Astrocyte (in vitro differentiated cells and primary cell): ENCODE measurements at regions not wholly inside any gene's neighbourhood (a gene's known extent, or its start where the extent isn't known, plus 50 kb on each side); places are given as distances from the start of the nearest gene placed in this dataset.
A peak's percentile ranks its signal among the peaks of the same experiment; 100 is the strongest.

Experiments
- DNase-seq: peaks from one replicate; pipeline ENCODE4 v3.0.0-alpha.2; 2010; ENCODE audit warnings: low read depth
- FAIRE-seq: peaks from 2 replicates; lab custom pipeline; 2011; peaks lifted over from hg19 to GRCh38; lab: Jason Lieb, UNC
- H2AFZ ChIP-seq: 2 replicates; pipeline ENCODE4 v1.6.0; 2012; ENCODE audit warnings: low read depth, low read length, inconsistent platforms
- H3K27ac ChIP-seq: 2 replicates; pipeline ENCODE4 v1.5.1; 2011; ENCODE audit warnings: low read depth, low read length, inconsistent platforms
- H3K27me3 ChIP-seq: 2 replicates; pipeline ENCODE4 v1.6.0; 2011; ENCODE audit warnings: low read length, inconsistent platforms; ENCODE audit not compliant: insufficient read depth
- H3K36me3 ChIP-seq: 2 replicates; pipeline ENCODE4 v1.5.1; 2011; ENCODE audit warnings: low read length, inconsistent platforms; ENCODE audit not compliant: insufficient read depth
- H3K4me1 ChIP-seq: 2 replicates; pipeline ENCODE4 v1.5.1; 2011; ENCODE audit warnings: low read length, inconsistent platforms; ENCODE audit not compliant: insufficient read depth
- H3K4me2 ChIP-seq: 2 replicates; pipeline ENCODE4 v1.6.0; 2012; ENCODE audit warnings: low read length, inconsistent platforms
- H3K4me3 ChIP-seq: 2 replicates; pipeline ENCODE4 v1.5.1; 2011; ENCODE audit warnings: low read depth, mild to moderate bottlenecking, low read length, inconsistent platforms; ENCODE audit not compliant: insufficient read depth
- H3K79me2 ChIP-seq: 2 replicates; pipeline ENCODE4 v1.6.0; 2012; ENCODE audit warnings: mild to moderate bottlenecking, low read length, inconsistent platforms; ENCODE audit not compliant: insufficient read depth
- H3K9ac ChIP-seq: 2 replicates; pipeline ENCODE4 v1.6.0; 2012; ENCODE audit warnings: mild to moderate bottlenecking, low read length, inconsistent platforms
- H3K9me3 ChIP-seq: 2 replicates; pipeline ENCODE4 v1.5.1; 2012; ENCODE audit warnings: low read depth, mild to moderate bottlenecking, low read length, inconsistent platforms; ENCODE audit not compliant: insufficient read depth
- H4K20me1 ChIP-seq: 2 replicates; pipeline ENCODE4 v1.6.0; 2012; ENCODE audit warnings: low read length, inconsistent platforms; ENCODE audit not compliant: insufficient read depth
- H3K27ac Mint-ChIP-seq: one replicate; pipeline ENCODE4 v1.8.0; 2021; ENCODE audit warnings: mild to moderate bottlenecking, mixed read lengths; ENCODE audit not compliant: unreplicated experiment
- H3K27me3 Mint-ChIP-seq: one replicate; pipeline ENCODE4 v1.8.0; 2021; ENCODE audit warnings: low read depth, mixed read lengths; ENCODE audit not compliant: unreplicated experiment
- H3K36me3 Mint-ChIP-seq: one replicate; pipeline ENCODE4 v1.8.0; 2021; ENCODE audit warnings: low read depth, mixed read lengths; ENCODE audit not compliant: unreplicated experiment
- H3K4me1 Mint-ChIP-seq: one replicate; pipeline ENCODE4 v1.8.0; 2021; ENCODE audit warnings: low read depth, mixed read lengths; ENCODE audit not compliant: unreplicated experiment
- H3K4me3 Mint-ChIP-seq: one replicate; pipeline ENCODE4 v1.8.0; 2021; ENCODE audit warnings: mild to moderate bottlenecking, moderate library complexity, mixed read lengths; ENCODE audit not compliant: unreplicated experiment
- H3K9me3 Mint-ChIP-seq: one replicate; pipeline ENCODE4 v1.8.0; 2021; ENCODE audit warnings: mild to moderate bottlenecking, mixed read lengths; ENCODE audit not compliant: unreplicated experiment
- EZH2 ChIP-seq: IDR thresholded peaks from 2 replicates; pipeline ENCODE4 v1.6.1; 2012; ENCODE audit warnings: mild to moderate bottlenecking, low read length, inconsistent platforms; ENCODE audit not compliant: insufficient read depth
- TF ChIP-seq, protein P1 (sequence below): IDR thresholded peaks from 2 replicates; pipeline ENCODE4 v1.5.1; 2011; ENCODE audit warnings: low read depth, mild to moderate bottlenecking, inconsistent platforms, low read length, moderate library complexity; ENCODE audit not compliant: insufficient read depth

DNA sequence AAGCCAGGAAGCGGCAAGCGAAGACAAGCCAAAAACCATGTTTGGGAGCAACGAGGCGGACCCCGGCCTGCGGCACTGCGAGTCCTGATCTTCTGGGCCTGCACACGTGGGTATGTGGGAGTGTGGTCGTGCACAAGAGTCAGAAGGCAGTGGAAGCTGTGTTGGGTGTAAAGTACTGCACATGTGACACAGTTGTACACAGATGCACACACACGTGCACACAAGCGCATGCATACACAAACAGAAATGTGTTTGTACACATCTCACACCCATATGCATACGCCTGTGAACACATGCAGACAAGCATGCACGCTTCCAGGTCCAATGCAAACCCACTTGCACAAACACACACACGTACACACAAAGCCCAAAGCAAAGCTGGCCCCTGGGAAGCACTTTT is 52.6 kb upstream of the SLCO4A1 start:
- TF ChIP-seq EZH2, result no peak
- TF ChIP-seq, protein P1, sequence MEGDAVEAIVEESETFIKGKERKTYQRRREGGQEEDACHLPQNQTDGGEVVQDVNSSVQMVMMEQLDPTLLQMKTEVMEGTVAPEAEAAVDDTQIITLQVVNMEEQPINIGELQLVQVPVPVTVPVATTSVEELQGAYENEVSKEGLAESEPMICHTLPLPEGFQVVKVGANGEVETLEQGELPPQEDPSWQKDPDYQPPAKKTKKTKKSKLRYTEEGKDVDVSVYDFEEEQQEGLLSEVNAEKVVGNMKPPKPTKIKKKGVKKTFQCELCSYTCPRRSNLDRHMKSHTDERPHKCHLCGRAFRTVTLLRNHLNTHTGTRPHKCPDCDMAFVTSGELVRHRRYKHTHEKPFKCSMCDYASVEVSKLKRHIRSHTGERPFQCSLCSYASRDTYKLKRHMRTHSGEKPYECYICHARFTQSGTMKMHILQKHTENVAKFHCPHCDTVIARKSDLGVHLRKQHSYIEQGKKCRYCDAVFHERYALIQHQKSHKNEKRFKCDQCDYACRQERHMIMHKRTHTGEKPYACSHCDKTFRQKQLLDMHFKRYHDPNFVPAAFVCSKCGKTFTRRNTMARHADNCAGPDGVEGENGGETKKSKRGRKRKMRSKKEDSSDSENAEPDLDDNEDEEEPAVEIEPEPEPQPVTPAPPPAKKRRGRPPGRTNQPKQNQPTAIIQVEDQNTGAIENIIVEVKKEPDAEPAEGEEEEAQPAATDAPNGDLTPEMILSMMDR, result no peak
- Histone ChIP-seq H3K4me2 (peak overlapping the region; percentile 11), H4K20me1 (no peaks in the 10 kb centered on the region), H3K4me1 (peaks cover 17% of the 10 kb centered on the region), H3K79me2 (no peaks in the 10 kb centered on the region), H3K27ac (no peak overlapping the region), H2AFZ (no peak overlapping the region), H3K27me3 (no peaks in the 10 kb centered on the region), H3K9me3 (no peaks in the 10 kb centered on the region), H3K4me3 (no peak overlapping the region), H3K9ac (no peak overlapping the region), H3K36me3 (no peaks in the 10 kb centered on the region)
- Mint-ChIP-seq H3K27me3 (peaks cover 58% of the 10 kb centered on the region), H3K9me3 (peaks cover 4% of the 10 kb centered on the region), H3K4me1 (no peaks in the 10 kb centered on the region), H3K36me3 (no peaks in the 10 kb centered on the region), H3K27ac (no peak overlapping the region), H3K4me3 (no peak overlapping the region)
- DNase-seq (no peak), FAIRE-seq (no peak)

DNA sequence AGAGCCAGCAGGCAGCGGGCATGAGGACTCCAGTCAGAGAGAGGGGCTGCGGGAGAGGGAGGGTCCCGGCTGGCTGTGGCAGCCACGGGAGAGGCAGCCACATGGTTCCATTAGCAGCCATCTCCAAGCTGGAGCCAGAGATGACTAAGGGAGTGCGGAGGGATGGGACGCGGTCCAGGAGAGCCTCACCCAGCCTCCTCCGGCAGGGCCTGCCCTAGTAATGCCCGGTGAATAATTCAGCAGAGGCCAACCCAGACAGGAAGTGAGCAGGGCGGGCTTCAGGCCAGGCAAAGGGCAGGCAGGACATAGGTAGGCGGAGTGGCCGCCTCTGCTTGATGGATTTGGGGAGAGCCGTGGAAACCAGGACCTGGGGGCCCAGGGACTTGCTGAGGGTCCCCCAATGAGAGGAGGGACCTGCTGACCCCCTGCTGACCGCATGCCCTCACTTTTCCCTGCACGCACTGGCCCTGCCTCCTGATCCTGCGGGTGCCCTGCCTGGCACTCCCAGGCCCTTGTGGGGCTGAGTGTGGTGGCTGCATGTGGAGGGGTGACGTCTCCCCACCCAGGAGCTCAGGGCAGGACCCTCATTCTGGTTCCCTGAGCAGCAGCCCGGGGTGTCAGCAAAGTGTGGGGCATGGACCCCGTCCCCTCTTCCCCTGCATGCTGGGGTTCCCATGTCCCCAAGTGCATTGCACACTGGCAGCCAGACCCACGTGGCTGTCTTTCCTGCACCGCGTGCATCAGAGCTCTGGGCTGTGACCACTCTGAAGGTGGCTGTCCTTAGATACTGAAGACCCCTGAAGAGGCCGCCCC is 51.8 kb upstream of the SLCO4A1 start:
- no peak overlapping the region for H3K27ac Mint-ChIP-seq
- H3K4me1 Mint-ChIP-seq, result no peaks in the 10 kb centered on the region
- Histone ChIP-seq H3K27me3 (no peaks in the 10 kb centered on the region), H3K79me2 (no peaks in the 10 kb centered on the region), H3K4me2 (peak overlapping the region; percentile 11), H3K36me3 (no peaks in the 10 kb centered on the region), H2AFZ (no peak overlapping the region), H3K27ac (no peak overlapping the region), H3K4me3 (no peak overlapping the region), H3K4me1 (peaks cover 17% of the 10 kb centered on the region), H3K9me3 (no peaks in the 10 kb centered on the region), H3K9ac (no peak overlapping the region), H4K20me1 (no peaks in the 10 kb centered on the region)
- DNase-seq (peak; percentile 82), FAIRE-seq (no peak)
- TF ChIP-seq EZH2, result no peak
- TF ChIP-seq, protein P1, result no peak
- H3K4me3 Mint-ChIP-seq, result no peak overlapping the region
- H3K9me3 Mint-ChIP-seq, result peaks cover 2% of the 10 kb centered on the region
- no peaks in the 10 kb centered on the region for H3K36me3 Mint-ChIP-seq
- peaks cover 57% of the 10 kb centered on the region for H3K27me3 Mint-ChIP-seq

- Histone ChIP-seq H4K20me1 (no peaks in the 10 kb centered on the region), H3K4me3 (no peak overlapping the region), H3K27me3 (no peaks in the 10 kb centered on the region), H3K9me3 (no peaks in the 10 kb centered on the region), H3K9ac (no peak overlapping the region), H3K4me1 (peaks cover 17% of the 10 kb centered on the region), H3K27ac (no peak overlapping the region), H2AFZ (no peak overlapping the region), H3K79me2 (no peaks in the 10 kb centered on the region), H3K36me3 (no peaks in the 10 kb centered on the region), H3K4me2 (no peak overlapping the region)
- Mint-ChIP-seq H3K4me3 (no peak overlapping the region), H3K9me3 (peaks cover 2% of the 10 kb centered on the region), H3K36me3 (no peaks in the 10 kb centered on the region), H3K27me3 (peaks cover 55% of the 10 kb centered on the region), H3K27ac (no peak overlapping the region), H3K4me1 (no peaks in the 10 kb centered on the region)
- DNase-seq (no peak), FAIRE-seq (no peak)
- TF ChIP-seq, protein P1, result no peak
- no peak for TF ChIP-seq EZH2
Measured at GRCh38 chr20:62591122-62591468, 51.2 kb upstream of the SLCO4A1 start.
